NAMALWA (cell line): ENCODE measurements at regions not wholly inside any gene's neighbourhood (a gene's known extent, or its start where the extent isn't known, plus 50 kb on each side); places are given as distances from the start of the nearest gene placed in this dataset.

Experiments used
- DNase-seq: peaks from one replicate; pipeline ENCODE4 v3.0.0-alpha.2; 2015; ENCODE audit warnings: low spot score

- no peak for DNase-seq
Observed at GRCh38 chr6:66772800-66773199, 1065.8 kb upstream of the EYS start.

GRCh38 chr6:66771626-66772025, 1064.6 kb upstream of the EYS start:
- no peak for DNase-seq

GRCh38 chr6:66751630-66752029, 1044.6 kb upstream of the EYS start:
- DNase-seq: no peak

GRCh38 chr6:66740346-66740745, 1033.3 kb upstream of the EYS start:
- DNase-seq: no peak

- DNase-seq: no peak
Observed at GRCh38 chr6:66735106-66735890, 1028.3 kb upstream of the EYS start.

- DNase-seq: no peak
Observed at GRCh38 chr6:66731310-66731709, 1024.3 kb upstream of the EYS start.

- DNase-seq: no peak
Observed at GRCh38 chr6:66725670-66726069, 1018.6 kb upstream of the EYS start.

GRCh38 chr6:66717801-66718200, 1010.8 kb upstream of the EYS start:
- no peak for DNase-seq

GRCh38 chr6:66699385-66699784, 992.4 kb upstream of the EYS start:
- DNase-seq: no peak

- DNase-seq: no peak
Observed at GRCh38 chr6:66689608-66690007, 982.6 kb upstream of the EYS start.

GRCh38 chr6:66687611-66688140, 980.6 kb upstream of the EYS start:
- no peak for DNase-seq

GRCh38 chr6:66675906-66676305, 968.9 kb upstream of the EYS start:
- DNase-seq: no peak

GRCh38 chr6:66664112-66664511, 957.1 kb upstream of the EYS start:
- no peak for DNase-seq

GRCh38 chr6:66662721-66663507, 955.9 kb upstream of the EYS start:
- no peak for DNase-seq

GRCh38 chr6:66662196-66662595, 955.2 kb upstream of the EYS start:
- peak; percentile 33 for DNase-seq

- no peak for DNase-seq
Observed at GRCh38 chr6:66655420-66655819, 948.4 kb upstream of the EYS start.

- no peak for DNase-seq
Observed at GRCh38 chr6:66638518-66638917, 931.5 kb upstream of the EYS start.

GRCh38 chr6:66638099-66638498, 931.1 kb upstream of the EYS start:
- no peak for DNase-seq

GRCh38 chr6:66628917-66629316, 921.9 kb upstream of the EYS start:
- DNase-seq: no peak

- DNase-seq: no peak
Observed at GRCh38 chr6:66623050-66623449, 916.0 kb upstream of the EYS start.

GRCh38 chr6:66605971-66606370, 898.9 kb upstream of the EYS start:
- DNase-seq: no peak

- no peak for DNase-seq
Observed at GRCh38 chr6:66605011-66605410, 898.0 kb upstream of the EYS start.

GRCh38 chr6:66599541-66599940, 892.5 kb upstream of the EYS start:
- DNase-seq: no peak
